Brain microvascular endothelial cell (primary cell): ENCODE measurements at regions not wholly inside any gene's neighbourhood (a gene's known extent, or its start where the extent isn't known, plus 50 kb on each side); places are given as distances from the start of the nearest gene placed in this dataset.

Experiments used
- DNase-seq: peaks from one replicate; pipeline ENCODE4 v3.0.0-alpha.2; 2020
- H3K27ac ChIP-seq: fragments of 250-450 bp; sonication (Bioruptor Pico); 2 replicates; pipeline ENCODE4 v1.5.1; 2020; ENCODE audit warnings: mild to moderate bottlenecking, moderate library complexity
- H3K27me3 ChIP-seq: fragments of 250-450 bp; sonication (Bioruptor Pico); replicated peaks from 2 replicates; pipeline ENCODE4 v1.5.1; 2020; ENCODE audit warnings: mild to moderate bottlenecking
- H3K36me3 ChIP-seq: fragments of 250-450 bp; sonication (Bioruptor Pico); replicated peaks from 2 replicates; pipeline ENCODE4 v1.5.1; 2020; ENCODE audit warnings: mild to moderate bottlenecking
- H3K4me3 ChIP-seq: 2 replicates; pipeline ENCODE4 v1.5.1; 2011; ENCODE audit warnings: low read depth, mild to moderate bottlenecking, control low read depth, low read length, moderate library complexity
- CTCF ChIP-seq: IDR thresholded peaks from 2 replicates; pipeline ENCODE4 v1.5.1; 2011; ENCODE audit warnings: low read depth, mild to moderate bottlenecking, moderate library complexity, low read length, control low read depth, inconsistent platforms; ENCODE audit errors: missing control alignments
- in situ Hi-C: cut with HindIII; loops from 2 replicates; pipeline ENCODE4 v1.10.0; 2017; ENCODE audit warnings: low sequenced_read_pairs, low pct_ligation_motif_present

- Histone ChIP-seq H3K4me3 (no peak overlapping the region), H3K27ac (no peak overlapping the region), H3K36me3 (no peaks in the 10 kb centered on the region), H3K27me3 (no peaks in the 10 kb centered on the region)
- no peak for DNase-seq
- TF ChIP-seq CTCF, result no peak
- in situ Hi-C loops, result no loop called here
These were observed 100.4 kb upstream of the SEMA6A start for GRCh38 chr5:116674881-116675625.

- no peaks in the 10 kb centered on the region for H3K36me3 ChIP-seq
- DNase-seq, result no peak
- H3K27me3 ChIP-seq, result no peaks in the 10 kb centered on the region
- TF ChIP-seq CTCF, result no peak
- no peak overlapping the region for H3K27ac ChIP-seq
- in situ Hi-C loops, result no loop called here
- no peak overlapping the region for H3K4me3 ChIP-seq
These were observed 98.8 kb upstream of the SEMA6A start for GRCh38 chr5:116673453-116673852.

- no peak for TF ChIP-seq CTCF
- Histone ChIP-seq H3K27ac (no peak overlapping the region), H3K4me3 (no peak overlapping the region), H3K27me3 (no peaks in the 10 kb centered on the region), H3K36me3 (no peaks in the 10 kb centered on the region)
- in situ Hi-C loops, result no loop called here
- DNase-seq, result no peak
These were observed 97.6 kb upstream of the SEMA6A start for GRCh38 chr5:116672203-116672602.

GRCh38 chr5:116671211-116671736 lies 96.7 kb upstream of the SEMA6A start:
- Histone ChIP-seq H3K27ac (no peak overlapping the region), H3K36me3 (no peaks in the 10 kb centered on the region), H3K4me3 (no peak overlapping the region), H3K27me3 (no peaks in the 10 kb centered on the region)
- TF ChIP-seq CTCF, result no peak
- no peak for DNase-seq
- in situ Hi-C loops, result no loop called here

GRCh38 chr5:116669261-116670031 lies 94.8 kb upstream of the SEMA6A start:
- no peak for TF ChIP-seq CTCF
- Histone ChIP-seq H3K27ac (no peak overlapping the region), H3K27me3 (no peaks in the 10 kb centered on the region), H3K36me3 (no peaks in the 10 kb centered on the region), H3K4me3 (no peak overlapping the region)
- in situ Hi-C loops, result no loop called here
- DNase-seq, result no peak
